OCI-M1 (cell line): ENCODE measurements at regions not wholly inside any gene's neighbourhood (a gene's known extent, or its start where the extent isn't known, plus 50 kb on each side); places are given as distances from the start of the nearest gene placed in this dataset.
"Not testable (repeated sequence)": the region's sequence is repeated elsewhere in the genome, so short reads cannot be mapped to it uniquely, and the experiment has no call there.

Experiments
- DNase-seq: peaks from one replicate; lab custom pipeline; 2025; lab: John Stamatoyannopoulos, UW

DNA sequence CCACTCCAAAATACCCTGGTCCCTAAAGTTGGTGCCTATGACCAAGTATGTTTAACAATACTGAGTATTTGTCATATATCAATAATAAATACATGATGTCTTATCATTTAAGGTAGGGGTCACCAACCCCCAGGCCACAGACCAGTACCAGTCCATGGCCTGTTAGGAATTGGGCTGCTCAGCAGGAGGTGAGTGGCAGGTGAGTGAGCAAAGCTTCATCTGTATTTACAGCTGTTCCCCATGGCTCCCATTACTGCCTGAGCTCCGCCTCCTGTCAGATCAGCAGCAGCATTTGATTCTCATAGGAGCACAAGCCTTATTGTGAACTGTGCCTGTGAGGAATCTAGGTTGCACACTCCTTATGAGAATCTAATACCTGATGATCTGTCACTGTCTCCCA lies 126.2 kb downstream of the HNRNPD start:
- DNase-seq: no peak

DNA sequence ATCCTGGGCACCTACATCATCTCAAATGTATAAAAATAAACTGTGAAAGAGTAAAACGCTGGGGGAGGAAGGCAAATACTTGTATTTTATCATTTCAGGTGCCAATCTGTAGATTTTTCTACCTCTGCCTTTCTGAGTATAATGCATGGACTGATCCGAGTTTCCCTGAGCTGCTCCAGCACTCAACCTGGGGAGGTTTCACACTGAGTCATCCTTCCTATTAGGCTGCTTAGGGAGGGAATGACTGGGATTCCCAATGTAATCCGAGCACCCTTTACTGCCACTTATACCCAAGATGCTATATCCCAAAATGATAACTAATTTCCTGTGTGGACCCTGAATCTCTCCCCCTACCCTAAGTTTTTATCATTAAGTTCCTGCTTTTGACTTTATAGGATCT lies 126.6 kb downstream of the HNRNPD start:
- no peak for DNase-seq

DNA sequence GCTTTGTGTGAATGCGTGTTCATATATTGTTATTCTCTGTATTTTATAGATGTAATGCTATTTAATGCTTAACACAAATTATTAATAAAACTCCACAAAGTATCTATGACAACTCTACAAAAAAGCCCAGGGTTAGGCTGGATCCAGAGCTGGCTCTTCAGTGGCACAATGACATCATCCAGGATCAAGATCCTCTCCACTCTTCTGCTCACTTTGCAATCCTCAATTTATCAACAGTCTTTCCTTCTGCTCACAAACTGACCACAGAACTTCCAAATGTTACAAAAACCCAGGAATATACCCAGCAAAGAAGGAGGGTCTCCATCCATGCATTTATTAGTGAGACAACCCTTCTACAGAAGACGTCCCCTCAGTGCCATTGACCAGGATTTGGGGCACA lies 132.3 kb downstream of the HNRNPD start:
- no peak for DNase-seq

DNA sequence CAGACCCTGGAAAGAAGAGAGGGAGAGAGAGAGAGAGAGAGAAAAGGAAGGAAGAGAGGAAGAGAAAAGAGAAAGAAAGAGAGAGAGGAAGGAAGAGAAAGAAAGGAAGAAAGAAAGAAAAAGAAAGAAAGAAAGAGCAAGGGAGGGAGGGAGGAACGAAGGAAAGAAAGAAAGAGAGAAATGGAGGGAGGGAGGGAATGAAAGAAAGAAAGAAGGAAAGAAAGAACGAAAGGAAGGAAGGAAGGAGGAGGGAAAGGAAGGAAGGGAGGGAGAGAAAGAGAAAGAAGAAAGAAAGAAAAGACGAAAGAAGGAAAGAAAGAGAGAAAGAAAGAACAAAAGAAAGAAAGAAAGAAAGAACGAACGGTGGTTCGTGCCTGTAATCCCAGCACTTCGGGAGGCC lies 133.4 kb downstream of the HNRNPD start:
- DNase-seq: no peak

DNA sequence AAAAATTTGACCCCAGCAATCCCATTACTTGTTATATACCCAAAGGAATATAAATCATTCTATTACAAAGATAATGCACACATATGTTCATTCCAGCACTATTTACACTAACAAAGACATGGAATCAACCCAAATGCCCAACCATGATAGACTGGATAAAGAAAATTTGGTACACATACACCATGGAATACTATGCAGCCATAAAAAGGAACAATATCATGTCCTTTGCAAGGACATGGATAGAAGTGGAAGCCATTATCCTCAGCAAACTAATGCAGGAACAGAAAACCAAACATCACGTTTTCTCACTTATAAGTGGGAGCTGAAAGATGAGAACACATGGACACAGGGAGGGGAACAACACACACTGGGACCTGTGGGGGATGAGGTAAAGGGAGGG lies 136.6 kb downstream of the HNRNPD start:
- DNase-seq: not testable (repeated sequence)

DNA sequence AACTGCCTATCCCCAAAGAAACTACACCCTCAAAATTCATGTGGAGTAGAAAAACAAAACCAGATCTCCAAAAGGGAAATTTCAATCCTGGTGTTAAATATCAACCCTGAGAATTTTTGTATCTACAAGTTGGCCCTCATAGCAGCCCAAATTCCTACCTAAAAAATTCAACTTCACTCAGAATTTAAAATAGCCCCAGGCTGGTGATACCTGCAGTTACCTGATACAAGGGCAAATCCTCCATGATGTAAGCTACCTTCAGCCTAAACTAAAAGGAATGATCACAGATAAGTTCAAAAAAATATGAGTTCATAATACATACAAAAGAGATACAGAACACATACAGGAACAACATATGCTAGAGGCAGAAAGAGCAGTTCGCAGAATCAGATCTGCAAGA lies 138.4 kb downstream of the HNRNPD start:
- no peak for DNase-seq

DNA sequence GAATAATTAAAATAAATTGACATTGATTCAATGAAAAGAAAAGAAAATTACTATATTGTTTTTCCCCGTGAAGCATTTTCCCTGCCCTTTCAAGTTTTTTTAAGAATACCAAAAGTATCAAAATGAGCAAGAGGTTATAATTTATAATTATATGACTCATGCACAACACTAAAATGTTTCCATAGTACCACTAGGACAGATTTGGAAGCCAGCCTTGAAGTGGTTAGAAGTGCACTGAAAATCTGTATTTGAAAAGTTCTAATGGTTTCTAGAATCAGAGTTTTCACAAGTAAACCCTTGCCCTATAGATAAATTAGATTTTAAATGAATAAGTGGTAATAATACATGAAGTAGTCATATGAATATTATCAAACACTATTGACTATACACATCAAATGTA lies 140.9 kb downstream of the HNRNPD start:
- no peak for DNase-seq

DNA sequence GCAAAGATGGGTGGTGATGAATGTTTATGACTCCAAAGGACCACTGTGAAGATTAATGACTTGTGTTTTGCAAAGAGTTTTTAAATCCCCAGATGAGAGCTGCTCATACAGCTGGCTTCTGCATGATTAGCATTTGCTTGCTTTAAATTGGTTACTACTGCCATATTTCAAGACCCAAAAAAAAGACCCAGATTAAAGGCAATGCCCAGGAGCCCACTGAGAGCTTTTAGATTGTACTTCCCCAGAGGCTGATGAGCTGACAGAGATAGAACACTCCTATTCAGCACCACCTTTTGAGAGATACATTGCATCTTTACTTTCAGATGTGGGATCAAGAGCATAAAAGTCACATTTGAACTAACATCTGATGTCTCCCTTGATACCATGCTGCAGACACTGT lies 142.0 kb downstream of the HNRNPD start:
- DNase-seq: no peak

DNA sequence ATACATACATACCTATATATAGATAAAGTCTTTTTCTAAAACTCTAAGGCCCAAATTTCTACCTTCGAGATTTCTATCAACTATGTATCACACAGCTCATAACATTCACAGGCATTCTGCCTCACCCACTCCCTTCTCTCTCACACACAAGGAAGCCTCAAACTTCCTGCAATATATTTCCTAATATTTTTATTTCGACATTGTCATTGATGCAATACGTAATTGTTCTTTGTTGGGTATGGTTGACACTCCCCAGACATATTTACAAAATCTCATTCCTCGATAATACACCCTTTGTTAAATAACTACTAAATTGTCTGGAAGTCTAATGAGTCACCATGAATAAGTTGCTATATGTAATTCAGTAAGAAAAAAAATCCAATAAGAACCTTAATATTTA lies 143.5 kb downstream of the HNRNPD start:
- no peak for DNase-seq

DNA sequence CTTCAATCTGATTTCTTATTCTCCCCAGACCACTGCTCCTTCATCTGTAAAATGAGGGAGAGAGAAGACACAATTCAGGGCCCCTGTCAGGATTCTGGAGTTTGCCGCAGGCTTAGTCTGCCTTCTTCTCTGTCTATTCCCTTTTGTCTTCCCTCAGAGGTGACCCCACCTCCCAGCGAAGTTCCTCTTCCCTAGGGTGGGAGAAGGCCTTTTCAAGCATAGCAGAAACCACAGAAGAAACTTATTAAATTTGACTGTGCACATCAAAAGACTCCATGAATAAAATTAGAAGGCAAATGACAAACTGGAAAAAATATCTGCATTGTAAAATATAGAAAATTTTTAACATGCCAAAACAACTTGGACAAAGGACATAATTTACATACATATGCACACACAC lies 148.8 kb downstream of the HNRNPD start:
- DNase-seq: no peak

DNA sequence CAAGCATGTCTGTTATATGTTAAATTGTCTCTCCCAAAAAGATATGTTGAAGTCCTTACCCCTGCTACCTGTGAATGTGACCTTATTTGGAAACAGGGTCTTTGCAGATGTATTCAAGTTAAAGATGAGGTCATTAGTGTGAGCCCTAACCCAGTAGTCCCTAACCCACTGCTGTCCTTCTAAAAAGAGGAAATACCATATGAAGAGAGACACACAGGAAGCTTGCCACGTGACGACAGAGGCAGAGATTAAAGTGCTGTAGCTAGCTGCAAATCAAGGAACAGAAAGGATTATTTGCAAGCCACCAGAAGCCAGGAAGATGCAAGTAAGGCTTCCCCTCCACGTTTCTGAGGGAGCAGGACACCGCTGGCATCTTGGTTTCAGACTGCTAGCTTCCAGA lies 150.1 kb downstream of the HNRNPD start:
- DNase-seq: peak; percentile 86

DNA sequence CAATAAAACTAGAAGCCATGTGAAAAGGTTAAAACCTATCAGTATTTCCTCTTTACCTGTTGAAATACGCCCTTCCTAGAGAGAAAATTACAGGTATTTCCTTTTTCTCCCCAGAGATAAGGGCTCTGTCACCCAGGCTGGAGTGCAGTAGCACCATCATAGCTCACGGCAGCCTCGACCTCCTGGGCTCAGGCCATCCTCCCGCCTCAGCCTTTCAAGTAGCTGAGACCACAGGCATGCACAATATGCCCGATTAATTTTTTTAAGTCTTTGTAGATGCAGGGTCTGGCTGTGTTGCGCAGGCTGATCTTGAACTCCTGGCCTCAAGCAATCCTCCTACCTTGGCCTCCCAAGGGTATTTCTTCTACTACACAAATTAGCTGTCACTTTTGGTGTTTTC lies 154.4 kb downstream of the HNRNPD start:
- no peak for DNase-seq

DNA sequence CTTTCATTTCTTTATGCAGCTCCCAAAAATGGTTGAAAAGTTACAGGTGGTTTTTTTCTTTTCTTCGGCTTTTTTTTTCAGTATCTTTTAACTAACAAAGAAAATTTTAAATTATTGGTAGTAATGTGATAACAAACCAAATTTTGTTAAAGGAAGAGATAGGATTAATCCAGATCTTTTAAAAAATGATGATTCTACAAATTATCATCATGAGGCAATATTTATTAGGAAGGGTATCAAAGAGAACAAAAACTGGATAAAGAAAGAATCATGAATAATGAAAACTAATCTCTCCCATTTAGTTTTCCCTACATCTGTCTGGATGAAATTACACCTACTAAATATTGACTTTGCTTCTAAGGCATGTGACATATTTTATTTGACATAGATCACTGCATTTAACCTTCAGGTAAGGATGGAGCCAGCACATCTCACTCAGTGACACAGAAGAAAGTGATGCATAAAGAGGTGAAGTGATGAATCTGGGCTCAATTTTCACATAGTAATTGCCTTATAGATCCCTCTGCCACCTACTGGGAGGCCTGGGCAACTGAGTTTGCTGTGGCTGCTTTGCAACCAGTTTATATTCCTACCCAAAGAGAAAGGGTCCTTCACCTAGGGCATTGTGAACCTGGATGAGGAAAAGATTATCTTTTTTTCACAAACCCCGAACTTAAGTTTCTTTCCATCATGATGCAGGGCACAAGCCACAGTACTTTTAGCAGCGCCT lies 155.6 kb downstream of the HNRNPD start:
- peak; percentile 16 for DNase-seq

DNA sequence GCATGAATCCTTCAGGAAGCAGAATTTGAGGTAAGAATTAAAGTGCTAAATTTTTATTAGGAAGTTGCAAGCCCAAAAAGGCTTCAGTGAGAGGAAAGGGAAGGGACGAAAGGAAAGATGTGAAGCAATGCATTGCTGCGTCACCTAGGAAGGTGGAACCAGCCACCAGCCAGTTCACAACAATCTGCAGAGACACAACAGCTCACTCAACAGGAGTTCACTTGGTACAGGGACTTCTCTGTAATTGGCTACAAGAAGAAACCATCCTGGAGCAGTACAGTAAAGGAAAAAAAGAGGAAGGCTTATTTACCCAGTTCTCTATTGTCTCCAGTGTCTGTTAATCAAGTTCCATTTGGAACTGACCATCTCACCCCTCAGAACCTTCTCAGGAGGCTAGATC lies 157.6 kb downstream of the HNRNPD start:
- no peak for DNase-seq

DNA sequence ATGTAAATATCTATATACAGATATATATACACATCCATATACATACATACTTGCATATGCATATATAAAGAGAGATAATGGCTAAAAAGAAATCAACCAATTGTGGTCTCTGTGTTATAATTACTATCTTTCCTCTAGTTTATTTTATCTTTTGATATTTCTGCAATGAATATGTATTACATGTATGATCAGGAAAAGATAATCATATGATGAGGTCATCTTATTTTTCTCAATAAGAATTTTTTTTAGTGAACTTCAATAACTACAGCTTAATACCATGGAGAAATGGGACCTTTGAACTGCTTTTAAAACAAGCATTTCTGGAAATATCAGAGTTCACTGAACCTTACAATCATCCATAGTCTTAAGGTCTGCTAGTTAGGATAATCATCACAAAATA lies 158.0 kb downstream of the HNRNPD start:
- DNase-seq: no peak

DNA sequence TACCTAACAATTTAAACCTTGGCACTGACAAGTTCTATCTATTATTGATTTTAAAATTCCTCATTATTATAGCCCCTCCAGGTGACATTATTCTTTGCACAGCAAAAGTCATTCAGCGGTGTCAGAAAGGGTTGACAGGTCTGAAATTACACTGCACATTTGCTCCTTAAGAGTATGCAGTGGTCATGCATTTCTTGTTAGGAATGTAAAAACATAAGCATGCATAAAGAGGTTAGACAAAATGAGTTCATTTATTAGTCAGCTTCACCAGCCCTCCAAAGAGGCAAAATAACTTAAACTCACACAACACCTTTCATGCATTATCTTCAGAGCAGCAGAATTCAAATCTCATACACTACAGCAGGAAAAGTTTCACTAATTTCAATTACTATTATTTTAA lies 158.8 kb downstream of the HNRNPD start:
- DNase-seq: no peak

DNA sequence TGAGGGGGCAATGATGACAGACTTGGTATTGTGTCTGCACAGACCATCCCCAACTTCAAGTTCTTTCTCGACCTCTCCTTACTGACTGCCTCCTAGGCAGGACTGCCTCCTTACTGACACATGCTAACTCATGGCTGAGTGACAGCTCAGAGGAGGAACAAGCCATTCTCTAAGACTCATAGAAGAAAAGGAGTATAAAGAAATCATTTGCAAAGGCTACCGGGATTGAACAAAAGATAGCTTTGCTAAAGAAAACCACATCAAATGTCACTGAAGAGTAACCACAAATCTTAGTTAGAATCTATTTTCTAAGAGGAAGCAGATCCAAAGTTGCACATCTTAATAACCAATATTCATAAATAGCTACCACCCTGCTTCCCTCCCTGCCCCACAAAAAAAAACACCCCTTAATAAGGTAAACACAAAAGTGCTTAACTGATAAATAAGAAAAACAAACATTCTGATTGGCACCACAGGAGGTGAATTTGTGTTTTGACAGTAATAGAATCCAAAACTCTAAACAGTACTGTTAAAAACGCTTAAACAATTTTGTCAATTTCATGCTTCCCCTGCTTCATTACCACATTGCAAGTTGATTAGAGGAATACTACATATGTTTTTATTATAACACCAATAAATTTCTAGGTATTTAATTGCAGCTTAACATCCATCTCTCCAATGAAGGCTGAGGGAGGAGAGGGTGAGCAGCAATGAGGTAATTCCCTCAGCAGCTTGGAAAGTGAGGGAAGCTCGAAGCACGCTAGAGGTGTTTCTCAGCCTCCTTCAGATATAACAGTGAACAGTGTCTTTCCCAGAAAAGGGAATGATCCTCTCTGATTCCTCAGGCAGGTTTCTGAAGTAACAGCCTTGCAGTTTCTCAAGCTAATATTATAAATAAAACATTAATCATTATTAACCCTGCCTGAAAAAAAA lies 160.0 kb downstream of the HNRNPD start:
- DNase-seq: peak; percentile 30

DNA sequence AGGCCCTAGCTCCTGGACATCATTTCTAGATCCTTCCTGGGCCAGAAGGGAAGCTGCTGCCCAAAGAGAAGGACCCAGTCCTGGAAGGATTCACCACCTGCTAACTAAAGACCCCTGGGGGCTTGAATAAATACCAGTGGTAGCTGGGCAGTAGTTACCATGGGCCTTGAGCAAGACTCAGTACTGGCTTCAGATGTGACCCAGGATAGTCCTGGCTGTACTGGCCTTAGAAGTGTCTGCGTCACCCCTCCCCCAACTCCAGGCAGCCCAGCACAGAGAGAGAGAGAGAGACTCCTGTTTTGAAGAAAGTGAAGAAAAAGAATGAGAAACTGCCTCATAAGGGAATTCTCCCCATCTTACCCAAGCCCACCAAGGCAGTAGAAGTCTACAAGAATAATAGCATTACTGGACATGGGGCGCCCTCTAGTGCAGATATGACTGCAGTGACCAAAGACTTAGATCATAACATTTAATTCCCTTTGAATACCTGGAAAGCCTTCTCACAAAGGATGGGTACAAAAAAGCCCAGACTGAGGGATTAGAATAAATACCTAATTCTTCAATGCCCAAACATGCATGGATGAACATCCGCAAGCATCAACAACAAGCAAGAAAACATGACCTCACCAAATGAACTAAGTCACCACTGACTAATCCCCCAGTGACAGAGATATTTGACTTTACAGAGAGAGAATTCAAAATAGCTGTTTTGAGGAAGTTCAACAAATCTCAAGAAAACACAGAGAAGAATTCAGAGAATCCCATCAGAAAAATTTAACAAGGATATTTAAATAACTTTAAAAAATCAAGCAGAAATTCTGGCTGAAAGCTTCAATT lies 171.8 kb downstream of the HNRNPD start:
- peak; percentile 78 for DNase-seq

DNA sequence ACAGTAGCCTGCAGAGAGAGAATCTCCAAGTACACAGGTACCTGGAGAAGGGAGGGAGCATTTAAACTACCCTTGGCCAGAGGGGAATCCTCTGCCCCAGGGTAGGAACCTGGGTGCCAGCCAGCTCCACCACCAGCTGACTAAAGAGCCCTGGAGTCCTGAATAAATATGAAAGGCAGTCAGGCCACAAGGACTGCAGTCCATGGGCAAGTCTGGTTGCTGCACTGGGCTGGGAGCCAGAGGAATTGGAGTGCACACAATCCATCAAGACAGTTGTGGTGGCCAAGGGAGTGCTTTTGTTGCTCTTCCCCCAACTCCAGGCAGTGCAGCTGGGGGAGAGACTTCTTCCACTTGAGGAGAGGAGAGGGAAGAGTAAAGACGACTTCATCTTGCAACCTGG lies 172.5 kb downstream of the HNRNPD start:
- no peak for DNase-seq

DNA sequence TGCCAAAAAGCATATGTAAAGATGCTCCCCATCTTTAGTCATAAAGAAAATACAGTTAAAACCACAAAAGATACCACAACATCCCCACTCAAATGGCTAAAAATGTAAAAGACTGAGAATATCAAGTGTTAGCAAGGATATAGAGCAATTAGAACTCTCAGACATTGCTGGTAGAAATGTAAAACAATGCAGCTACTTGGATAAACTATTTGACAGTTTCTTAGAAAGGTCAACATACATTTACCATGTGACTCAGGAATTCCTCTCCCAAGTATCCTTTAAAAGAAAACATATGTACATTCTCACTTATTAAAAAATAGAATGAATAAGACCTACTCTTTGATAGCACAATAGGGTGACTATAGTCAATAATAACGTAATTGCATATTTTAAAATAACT lies 173.7 kb downstream of the HNRNPD start:
- DNase-seq: no peak

DNA sequence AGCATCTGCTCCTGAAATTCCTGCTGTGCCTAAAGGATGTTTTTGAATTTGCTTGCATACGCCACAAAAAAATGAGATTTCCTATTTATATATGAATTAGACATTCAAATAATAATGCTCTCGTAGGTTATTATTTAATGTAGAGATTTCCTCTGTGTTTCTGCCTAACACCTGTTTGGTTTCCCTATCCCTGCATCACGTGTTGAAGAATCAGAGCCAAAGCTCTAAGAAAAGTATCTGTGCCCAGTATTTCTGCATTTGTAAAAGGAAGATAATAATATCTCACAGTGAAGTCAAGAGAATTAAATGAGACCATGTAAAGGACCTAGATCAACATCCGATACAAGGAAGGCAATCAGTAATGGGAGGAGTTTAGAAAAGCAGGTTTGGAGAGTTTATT lies 179.5 kb downstream of the HNRNPD start:
- no peak for DNase-seq

DNA sequence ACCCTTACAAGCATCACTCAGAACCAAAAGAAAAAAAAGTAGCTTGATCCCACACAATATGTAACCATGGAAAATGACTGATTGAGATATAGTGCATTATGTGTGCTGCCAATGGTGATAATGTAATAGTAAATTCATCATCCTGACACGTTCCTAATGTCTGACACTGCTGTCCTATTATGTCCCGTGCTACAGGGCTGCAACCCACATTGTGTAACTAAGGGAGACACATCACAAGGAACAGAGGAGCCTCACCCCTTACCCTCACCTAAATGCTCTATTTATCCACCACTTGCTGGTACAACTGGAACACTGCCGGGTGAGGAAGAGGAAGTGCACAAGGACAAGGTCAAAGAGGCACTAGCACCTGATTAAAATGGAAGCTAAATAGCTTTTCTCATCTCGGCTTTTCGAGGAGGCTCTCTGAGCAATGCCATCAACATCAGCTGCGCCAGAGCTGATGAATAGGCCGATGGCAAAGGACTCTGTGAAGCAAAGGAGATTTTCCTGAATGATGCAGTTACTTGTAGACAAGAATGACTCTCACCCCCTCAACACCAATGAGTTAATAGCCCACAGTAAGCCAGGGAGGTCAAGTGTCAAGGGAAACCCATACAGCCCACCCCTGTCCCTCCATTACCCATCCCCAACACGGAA lies 181.6 kb downstream of the HNRNPD start:
- no peak for DNase-seq
